ENCODE measurements at regions not wholly inside any gene's neighbourhood (a gene's known extent, or its start where the extent isn't known, plus 50 kb on each side); places are given as distances from the start of the nearest gene placed in this dataset.
"Not testable (repeated sequence)": the region's sequence is repeated elsewhere in the genome, so short reads cannot be mapped to it uniquely, and the experiment has no call there.

DNA sequence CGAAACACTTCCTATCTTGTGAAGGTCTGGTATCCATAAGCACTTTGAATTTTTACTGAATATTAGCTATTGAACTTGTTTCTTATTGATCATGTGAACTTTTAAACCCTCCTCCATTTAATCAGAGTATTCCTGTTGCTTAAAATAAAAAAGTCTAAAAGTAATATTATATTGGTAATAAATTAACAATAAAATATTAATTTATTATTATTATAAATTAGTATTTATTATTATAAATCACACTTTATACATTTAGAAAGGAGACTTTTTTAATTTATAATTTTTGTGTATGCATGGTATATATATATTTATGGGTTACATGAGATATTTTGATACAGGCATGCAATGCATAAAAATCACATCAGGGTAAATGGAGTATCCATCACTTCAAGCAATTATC lies 295.4 kb upstream of the NETO1 start:
- FAIRE-seq: peak; percentile 30

DNA sequence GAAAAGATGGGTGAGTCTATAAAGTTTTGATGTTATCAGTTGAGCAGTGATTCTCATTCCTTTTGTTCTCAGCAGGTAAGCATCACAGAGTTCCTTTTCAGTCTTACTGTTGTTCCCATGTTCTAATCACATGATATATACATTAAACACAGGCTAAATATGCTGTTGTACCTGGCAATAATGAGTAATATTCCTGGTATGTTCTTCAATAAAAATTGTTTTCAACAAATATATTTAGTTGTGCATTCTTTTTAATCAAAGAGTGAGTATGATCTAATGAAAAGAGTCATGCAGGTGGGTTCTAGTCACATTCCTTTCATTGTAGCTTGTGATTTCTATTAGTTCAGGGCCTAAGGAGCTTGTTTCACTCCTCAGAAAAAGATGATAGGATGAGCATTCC lies 288.3 kb upstream of the NETO1 start:
- FAIRE-seq: no peak

GRCh38 chr18:73153271-73153670 lies 285.5 kb upstream of the NETO1 start:
- FAIRE-seq: no peak

- FAIRE-seq: no peak
Observed at GRCh38 chr18:73151086-73151485, 283.3 kb upstream of the NETO1 start.

GRCh38 chr18:73150199-73150598 lies 282.4 kb upstream of the NETO1 start:
- no peak for FAIRE-seq

GRCh38 chr18:73147590-73147989 lies 279.8 kb upstream of the NETO1 start:
- no peak for FAIRE-seq

DNA sequence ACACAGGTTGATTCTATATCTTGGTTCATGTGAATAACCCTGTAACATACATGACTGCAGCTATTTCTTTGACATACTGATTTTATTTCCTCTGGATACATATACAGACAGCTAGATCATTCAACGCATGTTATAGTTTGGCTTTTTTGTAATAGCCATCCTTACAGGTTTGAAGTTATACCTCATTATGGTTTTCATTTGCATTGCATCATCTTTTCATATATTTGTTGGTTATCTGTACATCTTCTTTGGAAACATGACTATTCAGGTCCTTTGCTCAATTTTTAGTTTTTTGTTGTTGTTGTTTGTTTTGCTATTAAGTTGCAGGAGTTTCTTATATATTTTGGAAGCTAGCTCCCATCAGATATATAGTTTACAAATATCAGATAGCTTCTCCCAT lies 276.2 kb upstream of the NETO1 start:
- FAIRE-seq: no peak

- no peak for FAIRE-seq
Observed at GRCh38 chr18:73136134-73136533, 268.3 kb upstream of the NETO1 start.

DNA sequence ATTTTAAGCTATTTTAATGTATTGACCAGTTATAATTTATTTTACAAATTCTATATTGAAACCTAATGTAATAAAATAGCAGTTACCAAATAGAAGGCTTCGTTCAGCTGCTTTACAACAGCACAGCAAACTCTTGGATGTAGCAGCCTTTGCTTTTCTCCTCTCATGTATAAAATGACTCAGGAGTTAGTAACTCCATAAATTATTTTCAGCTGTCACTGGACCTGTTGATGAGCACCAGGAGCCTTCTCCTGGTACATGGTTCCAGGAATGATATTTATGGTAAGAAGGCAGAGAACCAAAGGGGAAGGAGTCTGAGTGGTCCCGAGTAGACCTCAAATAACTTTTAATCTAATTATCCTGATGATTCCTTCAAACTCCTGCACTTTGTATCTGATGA lies 256.4 kb upstream of the NETO1 start:
- no peak for FAIRE-seq

DNA sequence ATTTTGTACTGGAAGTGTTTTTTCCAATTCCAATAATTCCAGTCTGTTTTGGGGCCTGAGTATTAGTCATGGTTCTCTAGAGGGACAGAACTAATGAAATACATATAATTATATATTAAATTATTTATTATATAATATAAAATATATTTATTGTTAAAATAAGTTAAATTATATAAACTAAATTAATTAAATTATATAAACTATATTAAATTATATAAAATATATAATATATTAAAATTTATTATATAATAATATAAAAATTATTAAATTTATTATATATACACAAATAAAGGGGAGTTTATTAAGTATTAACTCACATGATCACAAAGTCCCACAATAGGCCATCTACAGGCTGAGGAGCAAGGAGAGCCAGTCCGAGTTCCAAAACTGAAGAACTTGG lies 253.4 kb upstream of the NETO1 start:
- FAIRE-seq: peak; percentile 96

- no peak for FAIRE-seq
Observed at GRCh38 chr18:73120626-73121025, 252.8 kb upstream of the NETO1 start.

- no peak for FAIRE-seq
Observed at GRCh38 chr18:73119574-73119973, 251.8 kb upstream of the NETO1 start.

DNA sequence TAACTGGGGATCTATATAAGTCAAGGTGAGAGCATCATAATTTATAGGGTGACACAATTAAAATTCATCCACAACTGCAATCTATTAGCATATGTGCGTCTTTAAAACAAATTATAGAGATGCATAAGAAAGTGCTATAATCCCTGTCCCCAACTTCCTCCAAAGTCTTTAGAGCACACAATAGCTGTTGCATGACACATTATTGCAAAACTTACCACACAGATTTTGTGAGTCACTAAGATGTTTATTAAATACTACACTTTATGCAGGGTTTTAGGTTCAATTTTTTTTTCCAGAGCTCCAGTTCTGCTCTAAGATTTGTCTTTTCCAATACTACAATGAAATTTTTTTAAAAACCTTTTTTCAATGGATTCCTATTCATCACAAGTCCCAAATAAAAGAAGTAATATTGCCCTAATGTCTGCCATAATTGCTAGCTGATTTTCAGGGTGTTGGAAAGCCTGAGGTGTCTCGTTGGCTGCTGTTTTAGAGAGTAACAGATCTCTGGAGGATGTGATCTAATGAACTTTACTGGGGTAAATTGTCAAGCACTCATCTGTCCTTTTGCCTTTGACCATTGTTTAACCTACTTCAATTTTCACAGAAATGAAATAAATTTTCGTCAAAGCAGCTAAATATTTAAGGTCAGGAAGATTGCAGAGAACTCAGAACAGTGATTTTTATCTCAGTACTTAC lies 250.5 kb upstream of the NETO1 start:
- FAIRE-seq: no peak

- no peak for FAIRE-seq
Observed at GRCh38 chr18:73110307-73110706, 242.5 kb upstream of the NETO1 start.

GRCh38 chr18:73101977-73102376 lies 234.2 kb upstream of the NETO1 start:
- FAIRE-seq: no peak

- FAIRE-seq: not testable (repeated sequence)
Observed at GRCh38 chr18:73101491-73101890, 233.7 kb upstream of the NETO1 start.

- no peak for FAIRE-seq
Observed at GRCh38 chr18:73099759-73100158, 232.0 kb upstream of the NETO1 start.

GRCh38 chr18:73093687-73094250 lies 226.0 kb upstream of the NETO1 start:
- FAIRE-seq: no peak

DNA sequence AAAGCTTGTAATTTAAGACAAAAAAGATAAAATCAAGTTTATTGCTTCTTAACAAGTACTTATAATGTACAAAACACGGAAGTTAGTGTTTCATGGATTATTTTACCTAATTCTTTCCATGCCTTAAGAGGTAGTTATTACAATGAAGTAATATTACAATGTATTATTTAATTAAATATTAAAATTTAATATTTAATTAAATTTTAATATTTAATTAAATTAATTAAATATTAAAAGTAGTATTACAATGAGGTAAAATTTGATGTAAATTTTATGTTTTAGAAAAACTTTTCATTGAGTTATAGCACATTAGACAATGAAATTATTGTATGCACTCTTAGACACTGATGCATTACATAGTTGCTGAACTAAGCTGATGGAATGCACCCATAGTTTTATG lies 220.7 kb upstream of the NETO1 start:
- peak; percentile 71 for FAIRE-seq

DNA sequence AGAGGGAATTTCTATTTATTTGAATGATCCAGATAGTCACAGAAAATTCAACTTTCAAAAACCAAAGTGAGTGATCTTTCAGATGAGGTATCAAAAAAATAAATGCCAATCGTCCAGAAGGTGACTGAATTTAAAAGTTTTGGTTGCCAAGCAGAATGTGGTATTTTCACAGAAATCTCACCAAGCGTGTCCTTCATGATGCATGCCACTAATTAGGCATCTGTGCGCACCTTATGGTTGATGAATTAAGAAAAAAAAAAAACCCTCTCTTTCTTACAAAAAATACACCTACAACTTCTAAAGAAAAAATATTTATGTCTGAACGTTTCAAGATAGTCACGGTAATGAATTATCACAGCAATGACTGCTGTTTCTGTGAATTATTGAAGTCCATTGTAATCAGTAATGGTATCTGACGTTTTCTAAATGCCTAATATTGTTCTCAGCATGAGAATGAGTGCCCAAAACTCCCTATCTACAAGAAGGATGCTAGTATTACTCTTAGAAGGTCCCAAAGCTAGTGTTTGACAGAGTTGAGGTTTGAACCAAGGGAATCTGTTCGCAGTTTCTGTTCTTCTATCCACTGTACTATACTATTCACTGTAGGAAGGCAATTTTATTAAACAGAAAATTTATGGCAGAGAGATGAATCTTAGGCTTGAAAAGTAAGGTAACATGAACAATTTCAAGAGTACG lies 219.6 kb upstream of the NETO1 start:
- FAIRE-seq: no peak

GRCh38 chr18:73079920-73080319 lies 212.1 kb upstream of the NETO1 start:
- FAIRE-seq: no peak

- no peak for FAIRE-seq
Observed at GRCh38 chr18:73060666-73061288, 193.0 kb upstream of the NETO1 start.

- FAIRE-seq: no peak
Observed at GRCh38 chr18:73059280-73059679, 191.5 kb upstream of the NETO1 start.

- no peak for FAIRE-seq
Observed at GRCh38 chr18:73047688-73048087, 179.9 kb upstream of the NETO1 start.
